HCT116 (cell line): ENCODE measurements at regions not wholly inside any gene's neighbourhood (a gene's known extent, or its start where the extent isn't known, plus 50 kb on each side); places are given as distances from the start of the nearest gene placed in this dataset.

Source experiments
- ATAC-seq: fragments of 200-7000 bp; cut with Tn5 transposase; 2 replicates; pipeline ENCODE4 v1.9.1; 2020; ENCODE audit warnings: mild to moderate bottlenecking, moderate library complexity
- BruUV-seq: library from RNA; stranded (reverse); fragments of 400-500 nt; replicated peaks from 2 replicates; lab custom pipeline; 2021; lab: Mats Ljungman, UMichigan
- CTCF ChIA-PET: fragments of 300-600 bp; sonication (Branson Sonifier 250); formaldehyde crosslinking; loops from one replicate; lab custom pipeline; 2021; ENCODE audit warnings: antibody characterized with exemption; lab: Charles Lee
- POLR2A ChIA-PET: fragments of 300-600, 350-600 bp; sonication (Branson Sonifier 250); formaldehyde crosslinking; loops from one replicate; lab custom pipeline; 2021; ENCODE audit warnings: antibody characterized with exemption; lab: Charles Lee
- RAD21 ChIA-PET, 2 experiments: fragments of 300-600 bp; sonication (Branson Sonifier 250); formaldehyde crosslinking; loops; one replicate each; lab custom pipeline; 2023; ENCODE audit warnings: low total read pairs in 2 of 2; ENCODE audit not compliant: uncharacterized antibody in 2 of 2, unreplicated experiment in 2 of 2, low non-redundant PET in 1 of 2; lab: Charles Lee
- DNase-seq: peaks from one replicate; pipeline ENCODE4 v3.0.0-alpha.2; 2010; ENCODE audit warnings: low read depth, low spot score
- H2AFZ ChIP-seq: fragments of 200-600 bp; shearing (Covaris generic), sonication (generic); 2 replicates; pipeline ENCODE4 v1.6.1; 2017; ENCODE audit warnings: low read depth, mixed run types, mixed read lengths, antibody characterized with exemption, low read length; ENCODE audit not compliant: poor library complexity, severe bottlenecking
- H3K27ac ChIP-seq: 2 replicates; pipeline ENCODE4 v1.5.1; 2012; ENCODE audit warnings: low read depth, low read length
- H3K27me3 ChIP-seq: fragments of 200-600 bp; sonication (generic); 2 replicates; pipeline ENCODE4 v1.6.1; 2016; ENCODE audit warnings: mixed run types, low read length, mixed read lengths; ENCODE audit not compliant: insufficient read depth
- H3K36me3 ChIP-seq, 2 experiments: fragments of 200-500 bp in 1 of 2; fragments of 200-600 bp in 1 of 2; sonication (Bioruptor generic) in 1 of 2; sonication (generic) in 1 of 2; 2 replicates each; pipeline versions ENCODE4 v1.5.1 to v1.6.1; 2014 to 2016; ENCODE audit warnings: low read length in 2 of 2, inconsistent platforms in 1 of 2, mixed read lengths in 1 of 2, mixed run types in 1 of 2; ENCODE audit not compliant: insufficient read depth in 2 of 2, control insufficient read depth in 1 of 2
- H3K4me1 ChIP-seq, 2 experiments: fragments of 200-600 bp in 1 of 2; sonication (generic) in 1 of 2; 2 replicates each; pipeline versions ENCODE4 v1.5.1 to v1.6.1; 2012 to 2017; ENCODE audit warnings: low read length in 2 of 2, inconsistent platforms in 1 of 2, mild to moderate bottlenecking in 1 of 2, mixed read lengths in 1 of 2, mixed run types in 1 of 2, moderate library complexity in 1 of 2; ENCODE audit not compliant: insufficient read depth in 2 of 2, control insufficient read depth in 1 of 2
- H3K4me2 ChIP-seq: fragments of 200-600 bp; sonication (generic); 2 replicates; pipeline ENCODE4 v1.6.1; 2017; ENCODE audit warnings: mixed run types, low read length, mixed read lengths
- H3K4me3 ChIP-seq, 2 experiments: fragments of 200-600 bp in 1 of 2; sonication (generic) in 1 of 2; replicated peaks in 1 of 2; 2 replicates each; pipeline ENCODE4 v1.5.1; 2011 to 2016; ENCODE audit warnings: low read length in 2 of 2, control low read depth in 1 of 2, low read depth in 1 of 2, mild to moderate bottlenecking in 1 of 2, mixed read lengths in 1 of 2, mixed run types in 1 of 2
- H3K79me2 ChIP-seq: fragments of 200-600 bp; sonication (generic); 2 replicates; pipeline ENCODE4 v1.6.1; 2017; ENCODE audit warnings: mild to moderate bottlenecking, mixed run types, low read length, moderate library complexity, mixed read lengths; ENCODE audit not compliant: insufficient read depth
- H3K9ac ChIP-seq: fragments of 200-600 bp; sonication (generic); 2 replicates; pipeline ENCODE4 v1.6.1; 2016; ENCODE audit warnings: low read length, mixed read lengths
- H3K9me2 ChIP-seq: fragments of 200-600 bp; sonication (generic), shearing (Covaris generic); 2 replicates; pipeline ENCODE4 v1.6.1; 2017; ENCODE audit warnings: mixed run types, mild to moderate bottlenecking, moderate library complexity; ENCODE audit not compliant: insufficient read depth
- H3K9me3 ChIP-seq, 2 experiments: fragments of 200-500 bp in 1 of 2; fragments of 200-600 bp in 1 of 2; sonication (Bioruptor generic) in 1 of 2; sonication (generic) in 1 of 2; 2 replicates each; pipeline ENCODE4 v1.6.1; 2014 to 2017; ENCODE audit warnings: low read length in 2 of 2, mixed read lengths in 2 of 2, inconsistent platforms in 1 of 2, low read depth in 1 of 2, mild to moderate bottlenecking in 1 of 2, mixed run types in 1 of 2, moderate library complexity in 1 of 2; ENCODE audit not compliant: control insufficient read depth in 1 of 2, insufficient read depth in 1 of 2
- H4K20me1 ChIP-seq: fragments of 200-600 bp; sonication (generic), shearing (Covaris generic); 2 replicates; pipeline ENCODE4 v1.6.1; 2017; ENCODE audit warnings: mixed run types, mild to moderate bottlenecking, moderate library complexity; ENCODE audit not compliant: insufficient read depth
- CEBPB ChIP-seq: IDR thresholded peaks from 2 replicates; pipeline ENCODE4 v1.6.1; 2012; ENCODE audit warnings: low read depth
- EGR1 ChIP-seq: IDR thresholded peaks from 2 replicates; pipeline ENCODE4 v1.6.1; 2012; ENCODE audit warnings: low read depth
- ELF1 ChIP-seq: IDR thresholded peaks from 2 replicates; pipeline ENCODE4 v1.6.1; 2012; ENCODE audit warnings: low read depth, borderline replicate concordance
- EZH2 ChIP-seq: fragments of 200-600 bp; sonication (generic); IDR thresholded peaks from 2 replicates; pipeline ENCODE4 v1.6.1; 2017; ENCODE audit warnings: antibody characterized with exemption, mixed run types
- FOSL1 ChIP-seq: IDR thresholded peaks from 2 replicates; pipeline ENCODE4 v1.6.1; 2012; ENCODE audit warnings: low read depth
- JUND ChIP-seq: IDR thresholded peaks from 2 replicates; pipeline ENCODE4 v1.6.1; 2012
- SIN3A ChIP-seq: IDR thresholded peaks from 2 replicates; pipeline ENCODE4 v1.6.1; 2012; ENCODE audit warnings: low read depth
- SP1 ChIP-seq: IDR thresholded peaks from 2 replicates; pipeline ENCODE4 v1.6.1; 2012; ENCODE audit warnings: low read depth
- SRF ChIP-seq: IDR thresholded peaks from 2 replicates; pipeline ENCODE4 v1.6.1; 2012; ENCODE audit warnings: low read depth
- TCF7L2 ChIP-seq: IDR thresholded peaks from 2 replicates; pipeline ENCODE4 v1.7.0; 2011; ENCODE audit warnings: borderline replicate concordance, inconsistent platforms; ENCODE audit not compliant: insufficient read depth, insufficient read length; ENCODE audit errors: extremely low read depth
- YY1 ChIP-seq: IDR thresholded peaks from 2 replicates; pipeline ENCODE4 v1.6.1; 2011; ENCODE audit warnings: low read length, low read depth, moderate library complexity, mild to moderate bottlenecking; ENCODE audit not compliant: insufficient replicate concordance; ENCODE audit errors: extremely low read depth
- ZNF274 ChIP-seq: fragments of 200-500 bp; sonication (Bioruptor generic); IDR thresholded peaks from 2 replicates; pipeline ENCODE4 v1.6.1; 2014; ENCODE audit warnings: mild to moderate bottlenecking, low read depth, low read length, inconsistent platforms
- intact Hi-C: fragments of 100-400 bp; cut with micrococcal nuclease; formaldehyde crosslinking; loops from 2 replicates; pipeline ENCODE4 v1.10.0; 2022
- TF ChIP-seq, protein P1 (sequence below): IDR thresholded peaks from 2 replicates; pipeline ENCODE4 v1.6.1; 2011; ENCODE audit warnings: mild to moderate bottlenecking, low read length, moderate library complexity; ENCODE audit not compliant: insufficient replicate concordance; ENCODE audit errors: extremely low read depth
- TF ChIP-seq, protein P2 (sequence below): IDR thresholded peaks from 2 replicates; pipeline ENCODE4 v1.6.1; 2012

DNA sequence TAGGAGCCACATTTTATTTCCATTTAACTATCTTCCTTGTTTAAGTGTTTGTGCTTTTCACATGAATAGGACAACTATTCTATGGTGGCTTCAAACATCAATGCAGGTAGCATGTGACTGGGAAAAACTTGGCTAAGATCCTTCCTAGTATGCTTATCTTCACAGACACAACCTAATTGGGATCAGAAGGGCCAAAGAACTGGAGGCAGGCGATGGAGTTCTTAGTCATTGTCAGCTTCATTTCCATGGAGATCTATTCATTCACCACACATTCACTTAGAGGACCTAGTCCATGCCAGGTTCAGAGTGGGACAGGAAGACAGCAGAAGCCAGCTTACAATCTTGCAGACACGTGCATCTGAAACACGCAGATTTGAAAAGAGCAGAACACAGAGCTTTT, 277.5 kb upstream of the PPP2R3A start:
- no peak for ATAC-seq
- no peaks in the 10 kb centered on the region for H3K9me3 ChIP-seq
- H3K4me2 ChIP-seq = no peak overlapping the region
- TF ChIP-seq SRF (no peak), SIN3A (no peak), SP1 (no peak), CEBPB (no peak), TCF7L2 (no peak), JUND (no peak), YY1 (no peak), EGR1 (no peak), ELF1 (no peak), EZH2 (no peak), ZNF274 (no peak), FOSL1 (no peak)
- TF ChIP-seq, protein P1, sequence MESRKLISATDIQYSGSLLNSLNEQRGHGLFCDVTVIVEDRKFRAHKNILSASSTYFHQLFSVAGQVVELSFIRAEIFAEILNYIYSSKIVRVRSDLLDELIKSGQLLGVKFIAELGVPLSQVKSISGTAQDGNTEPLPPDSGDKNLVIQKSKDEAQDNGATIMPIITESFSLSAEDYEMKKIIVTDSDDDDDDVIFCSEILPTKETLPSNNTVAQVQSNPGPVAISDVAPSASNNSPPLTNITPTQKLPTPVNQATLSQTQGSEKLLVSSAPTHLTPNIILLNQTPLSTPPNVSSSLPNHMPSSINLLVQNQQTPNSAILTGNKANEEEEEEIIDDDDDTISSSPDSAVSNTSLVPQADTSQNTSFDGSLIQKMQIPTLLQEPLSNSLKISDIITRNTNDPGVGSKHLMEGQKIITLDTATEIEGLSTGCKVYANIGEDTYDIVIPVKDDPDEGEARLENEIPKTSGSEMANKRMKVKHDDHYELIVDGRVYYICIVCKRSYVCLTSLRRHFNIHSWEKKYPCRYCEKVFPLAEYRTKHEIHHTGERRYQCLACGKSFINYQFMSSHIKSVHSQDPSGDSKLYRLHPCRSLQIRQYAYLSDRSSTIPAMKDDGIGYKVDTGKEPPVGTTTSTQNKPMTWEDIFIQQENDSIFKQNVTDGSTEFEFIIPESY = no peak
- TF ChIP-seq, protein P2, sequence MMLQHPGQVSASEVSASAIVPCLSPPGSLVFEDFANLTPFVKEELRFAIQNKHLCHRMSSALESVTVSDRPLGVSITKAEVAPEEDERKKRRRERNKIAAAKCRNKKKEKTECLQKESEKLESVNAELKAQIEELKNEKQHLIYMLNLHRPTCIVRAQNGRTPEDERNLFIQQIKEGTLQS = no peak
- H4K20me1 ChIP-seq = no peaks in the 10 kb centered on the region
- no peaks in the 10 kb centered on the region for H3K27me3 ChIP-seq
- no peak overlapping the region for H2AFZ ChIP-seq
- H3K9ac ChIP-seq = no peak overlapping the region
- H3K4me3 ChIP-seq = no peak overlapping the region
- RAD21 ChIA-PET = no interaction called here
- DNase-seq = no peak
- no peaks in the 10 kb centered on the region for H3K4me1 ChIP-seq
- no peak overlapping the region for H3K27ac ChIP-seq
- H3K79me2 ChIP-seq = no peaks in the 10 kb centered on the region
- BruUV-seq = no TSS peak
- POLR2A ChIA-PET = no interaction called here
- intact Hi-C loops = no loop called here
- no peaks in the 10 kb centered on the region for H3K36me3 ChIP-seq
- no peaks in the 10 kb centered on the region for H3K9me2 ChIP-seq
- CTCF ChIA-PET = no interaction called here
